ES-I3 (cell line): ENCODE measurements at regions not wholly inside any gene's neighbourhood (a gene's known extent, or its start where the extent isn't known, plus 50 kb on each side); places are given as distances from the start of the nearest gene placed in this dataset.

Experiments used
- H3K36me3 ChIP-seq: 2 replicates; pipeline ENCODE4 v1.6.1; 2013; ENCODE audit warnings: mild to moderate bottlenecking, low read length, control low read depth, moderate library complexity; ENCODE audit not compliant: insufficient read depth
- H3K4me1 ChIP-seq: 2 replicates; pipeline ENCODE4 v1.6.1; 2013; ENCODE audit warnings: mild to moderate bottlenecking, control low read depth, low read length; ENCODE audit not compliant: insufficient read depth
- H3K9ac ChIP-seq: 2 replicates; pipeline ENCODE4 v1.6.1; 2013; ENCODE audit warnings: low read depth, mild to moderate bottlenecking, low read length, moderate library complexity
- H3K9me3 ChIP-seq: 2 replicates; pipeline ENCODE4 v1.6.1; 2013; ENCODE audit warnings: mild to moderate bottlenecking, low read length, moderate library complexity; ENCODE audit not compliant: control insufficient read depth, insufficient read depth

DNA sequence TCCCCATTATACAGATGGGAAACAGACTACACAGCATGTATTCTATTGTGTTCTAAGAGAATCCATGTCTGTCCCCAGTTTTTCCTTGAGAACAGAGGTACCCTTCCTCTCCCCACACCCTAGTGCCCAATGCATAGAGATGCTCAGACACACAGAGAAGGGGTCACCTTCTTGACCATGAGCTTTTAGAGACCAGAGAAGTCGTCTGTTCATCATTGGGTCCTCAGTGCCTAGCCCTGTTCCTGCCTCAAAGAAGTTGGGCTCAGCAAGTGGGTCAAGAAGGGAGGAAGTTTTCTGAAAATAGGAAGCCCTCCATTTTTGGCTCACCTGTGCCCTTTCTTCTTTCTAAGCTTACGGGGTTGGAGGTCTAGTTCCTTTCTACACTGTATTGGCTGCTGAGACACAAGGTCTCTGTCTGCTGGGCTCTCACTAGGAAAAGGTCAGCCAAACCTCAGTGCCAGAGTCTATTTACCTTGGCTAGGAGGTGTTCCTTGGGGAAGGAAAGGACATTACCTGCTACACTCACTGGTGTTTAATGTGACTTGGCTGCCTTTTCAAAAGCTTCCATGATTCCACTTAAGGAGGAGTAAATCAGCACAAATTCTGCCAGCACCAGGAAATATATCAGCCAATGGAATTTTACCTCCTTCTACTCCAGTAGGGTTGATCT is 198.5 kb upstream of the PWP1 start:
- H3K36me3 ChIP-seq = no peaks in the 10 kb centered on the region
- H3K9me3 ChIP-seq = no peaks in the 10 kb centered on the region
- H3K9ac ChIP-seq = no peak overlapping the region
- H3K4me1 ChIP-seq = no peaks in the 10 kb centered on the region

GRCh38 chr12:107488666-107489065 is 196.9 kb upstream of the PWP1 start:
- H3K36me3 ChIP-seq = no peaks in the 10 kb centered on the region
- H3K9ac ChIP-seq = no peak overlapping the region
- H3K9me3 ChIP-seq = no peaks in the 10 kb centered on the region
- H3K4me1 ChIP-seq = no peaks in the 10 kb centered on the region

DNA sequence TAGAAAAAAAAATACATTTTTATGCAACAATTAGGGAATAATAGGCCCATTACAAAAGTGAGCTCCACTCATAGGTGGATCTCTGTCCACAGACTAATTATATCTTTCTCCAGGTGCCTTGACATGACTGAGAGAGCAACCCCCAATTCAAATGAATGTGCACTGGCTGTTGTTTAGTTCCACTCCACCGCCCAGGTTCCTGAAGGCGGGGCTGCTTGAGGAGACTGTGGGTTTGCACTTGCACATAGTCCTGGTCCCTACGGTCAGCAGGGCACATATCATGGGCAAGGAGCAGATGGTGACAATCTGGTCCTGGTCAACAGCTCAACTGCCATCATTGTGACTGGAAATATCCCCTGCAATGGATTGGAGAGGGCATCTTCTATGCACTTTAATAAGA is 195.6 kb upstream of the PWP1 start:
- H3K36me3 ChIP-seq = no peaks in the 10 kb centered on the region
- H3K4me1 ChIP-seq = no peaks in the 10 kb centered on the region
- H3K9me3 ChIP-seq = no peaks in the 10 kb centered on the region
- H3K9ac ChIP-seq = no peak overlapping the region

DNA sequence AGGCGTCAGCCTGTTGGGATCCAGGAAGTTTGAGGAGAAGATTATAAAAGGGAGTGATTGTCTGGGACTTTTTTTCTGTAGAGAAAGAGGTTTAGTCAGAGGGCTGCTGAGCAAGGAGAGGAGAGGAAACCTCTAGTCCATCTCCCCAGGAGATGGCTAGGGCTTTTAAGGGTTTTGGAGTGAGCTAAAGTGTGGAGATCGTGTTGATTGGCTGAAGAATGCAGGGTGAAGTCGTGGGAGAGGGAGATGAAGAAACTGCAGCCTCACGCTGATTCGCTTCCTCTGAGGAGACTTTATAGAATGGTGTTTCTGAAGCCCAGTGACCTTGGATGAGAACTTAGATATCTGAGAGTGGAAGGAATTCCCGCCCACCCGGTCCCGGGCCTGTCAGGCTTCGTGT is 193.7 kb upstream of the PWP1 start:
- Histone ChIP-seq H3K36me3 (no peaks in the 10 kb centered on the region), H3K9me3 (no peaks in the 10 kb centered on the region), H3K9ac (no peak overlapping the region), H3K4me1 (no peaks in the 10 kb centered on the region)

DNA sequence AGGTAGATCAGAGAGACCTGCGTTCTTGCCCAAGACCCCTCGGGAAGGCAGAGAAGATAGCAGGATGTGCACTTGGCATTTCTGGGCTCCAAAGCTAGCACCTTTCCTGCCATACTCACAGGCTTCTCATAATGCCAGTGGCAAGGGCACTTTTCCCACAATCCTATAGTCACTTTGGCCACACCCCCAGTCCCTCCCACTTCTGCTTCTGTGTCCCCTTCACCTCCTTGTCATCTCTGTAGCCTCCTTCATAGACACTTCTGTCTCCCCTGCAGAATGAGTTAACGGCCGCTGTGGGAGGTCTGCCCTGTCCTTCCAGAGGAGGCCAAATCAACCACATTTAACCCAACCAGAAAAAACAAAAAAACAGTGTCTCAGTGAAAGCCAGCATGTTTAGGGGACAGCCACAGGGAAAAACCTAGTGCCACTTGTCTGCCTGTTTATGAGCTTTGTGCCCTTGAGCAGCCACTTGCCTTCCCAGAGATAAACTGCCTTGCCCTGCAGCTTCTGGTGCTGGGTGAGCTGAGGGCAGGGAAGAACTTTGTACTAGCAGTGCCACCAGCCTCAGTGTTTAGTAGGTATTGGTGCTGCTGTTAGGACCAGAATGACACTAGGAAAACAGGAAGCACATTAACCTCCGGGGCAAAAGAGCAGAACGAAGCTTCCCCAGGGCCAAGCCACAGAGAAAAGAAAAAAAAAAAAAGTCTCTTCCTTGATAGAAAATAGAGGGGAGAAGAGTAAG is 193.0 kb upstream of the PWP1 start:
- Histone ChIP-seq H3K4me1 (no peaks in the 10 kb centered on the region), H3K36me3 (no peaks in the 10 kb centered on the region), H3K9ac (no peak overlapping the region), H3K9me3 (no peaks in the 10 kb centered on the region)

- no peaks in the 10 kb centered on the region for H3K36me3 ChIP-seq
- no peaks in the 10 kb centered on the region for H3K4me1 ChIP-seq
- H3K9ac ChIP-seq = no peak overlapping the region
- H3K9me3 ChIP-seq = no peaks in the 10 kb centered on the region
These were observed 192.5 kb upstream of the PWP1 start for GRCh38 chr12:107493135-107493494.

- H3K36me3 ChIP-seq = no peaks in the 10 kb centered on the region
- no peaks in the 10 kb centered on the region for H3K4me1 ChIP-seq
- no peak overlapping the region for H3K9ac ChIP-seq
- H3K9me3 ChIP-seq = no peaks in the 10 kb centered on the region
These were observed 191.9 kb upstream of the PWP1 start for GRCh38 chr12:107493666-107494065.

GRCh38 chr12:107494331-107494730 is 191.3 kb upstream of the PWP1 start:
- Histone ChIP-seq H3K9ac (no peak overlapping the region), H3K4me1 (no peaks in the 10 kb centered on the region), H3K36me3 (no peaks in the 10 kb centered on the region), H3K9me3 (no peaks in the 10 kb centered on the region)

- Histone ChIP-seq H3K36me3 (no peaks in the 10 kb centered on the region), H3K9ac (no peak overlapping the region), H3K4me1 (no peaks in the 10 kb centered on the region), H3K9me3 (no peaks in the 10 kb centered on the region)
These were observed 190.0 kb upstream of the PWP1 start for GRCh38 chr12:107495604-107496003.

DNA sequence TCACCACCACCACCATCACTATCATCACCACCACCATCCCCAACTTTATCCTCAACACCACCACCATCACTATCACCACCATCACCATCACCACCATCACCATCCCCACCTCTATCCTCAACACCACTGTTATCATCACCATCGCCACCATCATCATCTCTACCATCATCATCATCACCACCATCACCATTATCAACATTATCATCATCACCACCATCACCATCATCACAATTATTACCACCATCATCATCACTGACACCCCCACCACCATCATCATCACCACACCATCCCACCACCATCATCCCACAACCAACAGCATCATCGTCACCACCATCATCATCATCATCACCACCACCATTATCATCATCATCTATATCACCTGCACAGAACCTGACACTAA is 188.4 kb upstream of the PWP1 start:
- Histone ChIP-seq H3K9me3 (no peaks in the 10 kb centered on the region), H3K36me3 (no peaks in the 10 kb centered on the region), H3K9ac (no peak overlapping the region), H3K4me1 (no peaks in the 10 kb centered on the region)

DNA sequence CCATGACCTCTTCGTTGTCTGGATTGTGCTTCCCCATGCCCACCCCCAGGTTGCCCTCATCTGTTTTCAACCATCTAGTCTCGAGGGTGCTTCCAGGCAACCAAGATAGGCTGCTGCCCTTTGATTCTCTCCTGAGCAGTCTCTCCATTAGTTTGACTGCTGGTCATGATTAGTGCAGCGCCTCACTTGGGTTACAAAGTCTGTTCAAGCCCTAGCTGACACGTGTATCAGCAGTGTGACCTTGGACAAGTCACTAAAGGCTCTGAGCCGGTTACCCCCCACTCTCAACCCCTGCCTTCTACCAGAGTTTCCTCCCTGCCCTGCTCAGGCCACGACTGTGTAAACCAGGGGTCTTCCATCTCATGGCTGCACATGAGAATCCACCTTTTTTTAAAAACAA is 185.3 kb upstream of the PWP1 start:
- Histone ChIP-seq H3K36me3 (no peaks in the 10 kb centered on the region), H3K9me3 (no peaks in the 10 kb centered on the region), H3K9ac (no peak overlapping the region)

GRCh38 chr12:107501681-107502080 is 183.9 kb upstream of the PWP1 start:
- no peaks in the 10 kb centered on the region for H3K4me1 ChIP-seq
- no peaks in the 10 kb centered on the region for H3K36me3 ChIP-seq
- H3K9ac ChIP-seq = no peak overlapping the region
- H3K9me3 ChIP-seq = no peaks in the 10 kb centered on the region

More for the DNA sequence above, 185.3 kb upstream of the PWP1 start:
- H3K4me1 ChIP-seq = no peaks in the 10 kb centered on the region

GRCh38 chr12:107503129-107503855 is 182.3 kb upstream of the PWP1 start:
- Histone ChIP-seq H3K36me3 (no peaks in the 10 kb centered on the region), H3K9me3 (no peaks in the 10 kb centered on the region), H3K4me1 (no peaks in the 10 kb centered on the region), H3K9ac (no peak overlapping the region)

DNA sequence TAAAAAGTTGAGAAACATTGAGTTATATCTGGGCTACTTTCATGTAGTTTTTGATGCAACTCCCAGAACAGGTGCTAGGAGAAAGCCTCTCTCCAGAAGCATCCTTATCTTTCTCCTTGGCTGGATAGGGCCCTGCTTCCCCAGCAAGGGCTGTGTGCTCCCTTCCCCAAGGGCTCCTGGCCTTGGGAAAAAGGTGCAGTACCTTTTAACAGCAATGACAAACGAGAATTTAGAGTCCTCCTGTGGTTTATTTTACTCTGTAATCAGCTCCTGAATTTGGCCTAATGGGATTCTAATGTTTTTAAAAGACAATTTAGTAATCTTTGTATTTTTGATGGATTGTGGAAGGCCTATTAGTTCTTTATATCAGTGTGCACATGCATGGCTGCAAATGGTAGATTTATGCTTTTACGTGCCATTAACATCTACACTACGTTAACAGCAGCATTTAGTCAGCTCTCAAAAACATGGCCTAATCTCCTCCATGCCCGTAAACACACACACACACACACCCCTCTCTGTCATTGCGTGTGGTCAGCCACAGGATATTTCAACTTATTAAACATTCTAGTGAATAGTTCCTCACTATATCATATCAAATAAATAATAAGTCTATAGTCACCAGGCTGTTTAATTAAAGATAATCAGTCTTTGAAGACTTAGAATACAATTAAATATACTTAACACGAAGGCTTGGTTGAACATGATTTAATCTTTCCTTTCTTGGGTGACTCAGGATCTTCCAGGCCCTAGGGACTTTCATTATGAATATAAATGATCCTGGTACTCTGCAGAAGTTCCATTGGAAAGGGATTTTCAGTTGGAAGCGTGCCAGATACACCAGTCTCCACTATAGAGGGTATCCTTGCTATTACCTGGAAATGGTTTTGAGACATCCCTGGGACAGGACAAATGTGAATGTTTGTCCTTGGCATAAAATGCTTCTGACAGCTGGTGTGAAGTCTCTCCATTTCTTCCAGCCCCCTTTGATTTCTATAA is 181.4 kb upstream of the PWP1 start:
- H3K9me3 ChIP-seq = no peaks in the 10 kb centered on the region
- H3K4me1 ChIP-seq = no peaks in the 10 kb centered on the region
- H3K36me3 ChIP-seq = no peaks in the 10 kb centered on the region
- no peak overlapping the region for H3K9ac ChIP-seq
